ENCODE measurements at regions not wholly inside any gene's neighbourhood (a gene's known extent, or its start where the extent isn't known, plus 50 kb on each side); places are given as distances from the start of the nearest gene placed in this dataset.

DNA sequence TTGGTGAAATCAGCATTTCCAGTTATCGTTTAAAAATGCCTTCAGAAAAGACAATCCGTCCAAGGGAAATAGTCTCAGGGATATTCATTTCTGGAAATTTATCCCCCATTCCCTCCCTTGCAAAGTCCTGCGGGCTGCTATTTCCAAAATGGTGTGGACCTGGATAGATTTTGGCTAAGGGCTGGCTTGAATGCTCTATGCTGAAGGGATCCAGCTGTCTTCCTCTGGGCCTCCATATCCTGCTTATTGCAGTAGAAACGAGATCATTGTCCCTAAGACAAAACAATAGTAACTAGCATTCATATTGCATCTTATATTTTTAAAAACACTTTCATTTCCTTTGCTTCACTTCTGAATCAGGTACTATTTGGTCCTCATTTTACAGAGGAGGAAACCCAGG is 129.9 kb downstream of the ANKRD60 start:
- TF ChIP-seq EZH2phosphoT487 (IDR thresholded peaks at IDR 0.05; ENCODE audit: unreplicated experiment): no peak
- TF ChIP-seq, protein P1, sequence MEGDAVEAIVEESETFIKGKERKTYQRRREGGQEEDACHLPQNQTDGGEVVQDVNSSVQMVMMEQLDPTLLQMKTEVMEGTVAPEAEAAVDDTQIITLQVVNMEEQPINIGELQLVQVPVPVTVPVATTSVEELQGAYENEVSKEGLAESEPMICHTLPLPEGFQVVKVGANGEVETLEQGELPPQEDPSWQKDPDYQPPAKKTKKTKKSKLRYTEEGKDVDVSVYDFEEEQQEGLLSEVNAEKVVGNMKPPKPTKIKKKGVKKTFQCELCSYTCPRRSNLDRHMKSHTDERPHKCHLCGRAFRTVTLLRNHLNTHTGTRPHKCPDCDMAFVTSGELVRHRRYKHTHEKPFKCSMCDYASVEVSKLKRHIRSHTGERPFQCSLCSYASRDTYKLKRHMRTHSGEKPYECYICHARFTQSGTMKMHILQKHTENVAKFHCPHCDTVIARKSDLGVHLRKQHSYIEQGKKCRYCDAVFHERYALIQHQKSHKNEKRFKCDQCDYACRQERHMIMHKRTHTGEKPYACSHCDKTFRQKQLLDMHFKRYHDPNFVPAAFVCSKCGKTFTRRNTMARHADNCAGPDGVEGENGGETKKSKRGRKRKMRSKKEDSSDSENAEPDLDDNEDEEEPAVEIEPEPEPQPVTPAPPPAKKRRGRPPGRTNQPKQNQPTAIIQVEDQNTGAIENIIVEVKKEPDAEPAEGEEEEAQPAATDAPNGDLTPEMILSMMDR (conservative IDR thresholded peaks at IDR 0.05; ENCODE audit: low read depth in 2 of 2): no peak
- TF ChIP-seq POLR2AphosphoS5 (IDR thresholded peaks at IDR 0.05; ENCODE audit: low read depth): no peak
- TF ChIP-seq, protein P2, sequence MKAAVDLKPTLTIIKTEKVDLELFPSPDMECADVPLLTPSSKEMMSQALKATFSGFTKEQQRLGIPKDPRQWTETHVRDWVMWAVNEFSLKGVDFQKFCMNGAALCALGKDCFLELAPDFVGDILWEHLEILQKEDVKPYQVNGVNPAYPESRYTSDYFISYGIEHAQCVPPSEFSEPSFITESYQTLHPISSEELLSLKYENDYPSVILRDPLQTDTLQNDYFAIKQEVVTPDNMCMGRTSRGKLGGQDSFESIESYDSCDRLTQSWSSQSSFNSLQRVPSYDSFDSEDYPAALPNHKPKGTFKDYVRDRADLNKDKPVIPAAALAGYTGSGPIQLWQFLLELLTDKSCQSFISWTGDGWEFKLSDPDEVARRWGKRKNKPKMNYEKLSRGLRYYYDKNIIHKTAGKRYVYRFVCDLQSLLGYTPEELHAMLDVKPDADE (IDR thresholded peaks at IDR 0.05): no peak
- no peak for TF ChIP-seq EZH2 (IDR thresholded peaks at IDR 0.05; ENCODE audit: low read depth, unreplicated experiment)
- TF ChIP-seq JUNB (IDR thresholded peaks at IDR 0.05; ENCODE audit: unreplicated experiment): no peak
- TF ChIP-seq, protein P3, sequence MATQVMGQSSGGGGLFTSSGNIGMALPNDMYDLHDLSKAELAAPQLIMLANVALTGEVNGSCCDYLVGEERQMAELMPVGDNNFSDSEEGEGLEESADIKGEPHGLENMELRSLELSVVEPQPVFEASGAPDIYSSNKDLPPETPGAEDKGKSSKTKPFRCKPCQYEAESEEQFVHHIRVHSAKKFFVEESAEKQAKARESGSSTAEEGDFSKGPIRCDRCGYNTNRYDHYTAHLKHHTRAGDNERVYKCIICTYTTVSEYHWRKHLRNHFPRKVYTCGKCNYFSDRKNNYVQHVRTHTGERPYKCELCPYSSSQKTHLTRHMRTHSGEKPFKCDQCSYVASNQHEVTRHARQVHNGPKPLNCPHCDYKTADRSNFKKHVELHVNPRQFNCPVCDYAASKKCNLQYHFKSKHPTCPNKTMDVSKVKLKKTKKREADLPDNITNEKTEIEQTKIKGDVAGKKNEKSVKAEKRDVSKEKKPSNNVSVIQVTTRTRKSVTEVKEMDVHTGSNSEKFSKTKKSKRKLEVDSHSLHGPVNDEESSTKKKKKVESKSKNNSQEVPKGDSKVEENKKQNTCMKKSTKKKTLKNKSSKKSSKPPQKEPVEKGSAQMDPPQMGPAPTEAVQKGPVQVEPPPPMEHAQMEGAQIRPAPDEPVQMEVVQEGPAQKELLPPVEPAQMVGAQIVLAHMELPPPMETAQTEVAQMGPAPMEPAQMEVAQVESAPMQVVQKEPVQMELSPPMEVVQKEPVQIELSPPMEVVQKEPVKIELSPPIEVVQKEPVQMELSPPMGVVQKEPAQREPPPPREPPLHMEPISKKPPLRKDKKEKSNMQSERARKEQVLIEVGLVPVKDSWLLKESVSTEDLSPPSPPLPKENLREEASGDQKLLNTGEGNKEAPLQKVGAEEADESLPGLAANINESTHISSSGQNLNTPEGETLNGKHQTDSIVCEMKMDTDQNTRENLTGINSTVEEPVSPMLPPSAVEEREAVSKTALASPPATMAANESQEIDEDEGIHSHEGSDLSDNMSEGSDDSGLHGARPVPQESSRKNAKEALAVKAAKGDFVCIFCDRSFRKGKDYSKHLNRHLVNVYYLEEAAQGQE (IDR thresholded peaks at IDR 0.05; ENCODE audit: unreplicated experiment): no peak
- TF ChIP-seq STAT1 (IDR thresholded peaks at IDR 0.05; ENCODE audit: unreplicated experiment): no peak
